Hepatocyte (in vitro differentiated cells): ENCODE measurements at regions not wholly inside any gene's neighbourhood (a gene's known extent, or its start where the extent isn't known, plus 50 kb on each side); places are given as distances from the start of the nearest gene placed in this dataset.

Experiments used
- DNase-seq: peaks from one replicate; pipeline ENCODE4 v3.0.0-alpha.2; 2016; ENCODE audit warnings: low spot score
- H2AFZ ChIP-seq: fragments of 200-600 bp; sonication (generic); 2 replicates; pipeline ENCODE4 v1.6.0; 2016; ENCODE audit warnings: antibody characterized with exemption, mild to moderate bottlenecking
- H3K27ac ChIP-seq: fragments of 200-600 bp; sonication (generic); 2 replicates; pipeline ENCODE4 v1.5.1; 2016; ENCODE audit warnings: mild to moderate bottlenecking
- H3K27me3 ChIP-seq: fragments of 200-600 bp; sonication (generic); 2 replicates; pipeline ENCODE4 v1.6.1; 2016
- H3K36me3 ChIP-seq: fragments of 200-600 bp; sonication (generic); replicated peaks from 2 replicates; pipeline ENCODE4 v1.5.1; 2016; ENCODE audit warnings: low read depth; ENCODE audit not compliant: insufficient read depth
- H3K4me1 ChIP-seq: fragments of 200-600 bp; sonication (generic); 2 replicates; pipeline ENCODE4 v1.5.1; 2016; ENCODE audit warnings: mild to moderate bottlenecking, moderate library complexity; ENCODE audit not compliant: insufficient read depth
- H3K4me2 ChIP-seq: fragments of 200-600 bp; sonication (generic); 2 replicates; pipeline ENCODE4 v1.6.0; 2016
- H3K4me3 ChIP-seq: fragments of 200-600 bp; sonication (generic); 2 replicates; pipeline ENCODE4 v1.5.1; 2016; ENCODE audit warnings: mild to moderate bottlenecking
- H3K79me2 ChIP-seq: fragments of 200-600 bp; sonication (generic); 2 replicates; pipeline ENCODE4 v1.6.0; 2017; ENCODE audit warnings: mild to moderate bottlenecking
- H3K9me2 ChIP-seq: fragments of 200-600 bp; sonication (generic); replicated peaks from 2 replicates; pipeline ENCODE4 v1.6.0; 2017; ENCODE audit warnings: mild to moderate bottlenecking; ENCODE audit not compliant: insufficient read depth
- H3K9me3 ChIP-seq: fragments of 200-600 bp; sonication (generic); 2 replicates; pipeline ENCODE4 v1.5.1; 2016; ENCODE audit warnings: low read depth, mild to moderate bottlenecking
- H4K20me1 ChIP-seq: fragments of 200-600 bp; sonication (generic); 2 replicates; pipeline ENCODE4 v1.6.0; 2016; ENCODE audit warnings: mild to moderate bottlenecking; ENCODE audit not compliant: insufficient read depth, poor library complexity, severe bottlenecking
- CTCF ChIP-seq: fragments of 200-600 bp; sonication (generic); IDR thresholded peaks from 2 replicates; pipeline ENCODE4 v1.5.1; 2016; ENCODE audit warnings: antibody characterized with exemption, mild to moderate bottlenecking; ENCODE audit not compliant: poor library complexity
- EZH2 ChIP-seq: fragments of 200-600 bp; sonication (generic); IDR thresholded peaks from 2 replicates; pipeline ENCODE4 v1.6.1; 2016; ENCODE audit warnings: antibody characterized with exemption, mild to moderate bottlenecking, borderline replicate concordance
- EZH2phosphoT487 ChIP-seq: fragments of 200-600 bp; sonication (generic); IDR thresholded peaks from one replicate; pipeline ENCODE4 v1.6.1; 2018; ENCODE audit warnings: antibody characterized with exemption, mild to moderate bottlenecking, low read depth, moderate library complexity; ENCODE audit not compliant: unreplicated experiment, severe bottlenecking
- WGBS: methylation state at CpG from one replicate; pipeline ENCODE4 v1.1.6; 2016; ENCODE audit warnings: low lambda C conversion rate; ENCODE audit errors: missing lambda C conversion rate; 5-methylcytosine and 5-hydroxymethylcytosine counted together

- Histone ChIP-seq H3K9me3 (no peaks in the 10 kb centered on the region), H4K20me1 (no peaks in the 10 kb centered on the region), H3K27ac (no peak overlapping the region), H3K4me1 (no peaks in the 10 kb centered on the region), H2AFZ (no peak overlapping the region), H3K36me3 (no peaks in the 10 kb centered on the region), H3K27me3 (no peaks in the 10 kb centered on the region), H3K4me3 (no peak overlapping the region), H3K4me2 (no peak overlapping the region), H3K9me2 (no peaks in the 10 kb centered on the region), H3K79me2 (no peaks in the 10 kb centered on the region)
- 80% methylated on average over 5 of the region's 5 CpGs for WGBS
- TF ChIP-seq EZH2phosphoT487 (no peak), CTCF (no peak), EZH2 (no peak)
- DNase-seq, result no peak
These were observed 175.7 kb upstream of the MDFIC2 start for GRCh38 chr3:70488131-70488530.

DNA sequence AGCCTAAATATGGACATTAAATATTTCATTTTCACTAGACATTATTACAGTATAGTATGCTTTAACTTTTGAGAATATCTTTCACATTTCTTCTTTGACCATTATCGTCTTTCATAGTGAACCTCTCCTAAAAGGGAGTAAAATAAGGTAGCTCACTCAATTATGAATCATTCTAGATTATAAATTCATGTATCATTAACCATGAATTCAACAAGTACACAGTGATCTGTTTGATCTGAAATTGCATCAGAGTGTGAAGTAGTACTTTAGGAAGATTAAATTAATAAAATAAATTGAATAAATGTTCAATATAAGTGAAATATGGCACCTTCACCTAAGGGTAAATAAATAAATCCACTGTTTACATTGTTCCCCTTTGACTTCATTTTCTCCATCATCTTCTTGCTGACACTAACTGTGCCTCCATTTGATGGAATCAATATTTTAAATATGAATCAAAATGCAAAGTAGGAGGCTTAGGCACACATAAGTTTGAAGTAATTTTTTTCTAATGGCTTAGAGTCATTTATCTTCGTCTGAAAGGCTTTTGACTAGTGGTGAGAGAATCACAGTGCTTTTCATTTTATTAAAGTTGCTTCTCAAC, 174.1 kb upstream of the MDFIC2 start:
- DNase-seq, result no peak
- H2AFZ ChIP-seq, result no peak overlapping the region
- no peak overlapping the region for H3K4me2 ChIP-seq
- no peaks in the 10 kb centered on the region for H3K9me2 ChIP-seq
- no peak overlapping the region for H3K27ac ChIP-seq
- no peaks in the 10 kb centered on the region for H3K36me3 ChIP-seq
- no peaks in the 10 kb centered on the region for H3K27me3 ChIP-seq
- no peaks in the 10 kb centered on the region for H3K9me3 ChIP-seq
- H3K79me2 ChIP-seq, result no peaks in the 10 kb centered on the region
- TF ChIP-seq EZH2phosphoT487 (no peak), CTCF (no peak)
- H4K20me1 ChIP-seq, result no peaks in the 10 kb centered on the region
- WGBS, result 85% methylated on average over 2 of the region's 2 CpGs
- H3K4me1 ChIP-seq, result no peaks in the 10 kb centered on the region
- H3K4me3 ChIP-seq, result no peak overlapping the region

DNA sequence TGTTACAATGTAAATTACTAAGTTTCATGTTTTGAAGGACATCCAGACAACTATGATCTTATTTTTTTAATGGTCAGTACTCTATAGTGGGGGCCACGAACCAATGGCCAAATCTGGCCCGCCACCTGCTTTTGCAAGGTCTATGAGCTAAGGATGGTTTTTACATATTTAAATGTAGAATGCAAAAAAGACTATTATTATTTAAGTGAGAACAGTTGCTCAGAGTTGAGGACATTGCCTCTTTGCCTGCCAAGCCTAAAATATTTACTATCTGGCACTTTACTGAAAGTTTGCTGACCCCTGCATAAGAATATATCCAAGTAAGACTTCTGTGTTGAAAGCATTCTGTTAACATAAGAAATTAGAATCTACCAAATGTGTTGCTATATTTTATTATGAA, 163.7 kb upstream of the MDFIC2 start:
- TF ChIP-seq EZH2 (no peak), CTCF (no peak), EZH2phosphoT487 (no peak)
- no peak for DNase-seq
- no peak overlapping the region for H3K4me3 ChIP-seq
- no peaks in the 10 kb centered on the region for H4K20me1 ChIP-seq
- no peaks in the 10 kb centered on the region for H3K9me2 ChIP-seq
- H3K4me2 ChIP-seq, result no peak overlapping the region
- H3K9me3 ChIP-seq, result no peaks in the 10 kb centered on the region
- H3K36me3 ChIP-seq, result no peaks in the 10 kb centered on the region
- H3K27ac ChIP-seq, result no peak overlapping the region
- WGBS, result 89% methylated on average over 2 of the region's 2 CpGs
- no peak overlapping the region for H2AFZ ChIP-seq
- no peaks in the 10 kb centered on the region for H3K4me1 ChIP-seq
- no peaks in the 10 kb centered on the region for H3K27me3 ChIP-seq
- no peaks in the 10 kb centered on the region for H3K79me2 ChIP-seq
